HEK293 (cell line): ENCODE measurements at regions not wholly inside any gene's neighbourhood (a gene's known extent, or its start where the extent isn't known, plus 50 kb on each side); places are given as distances from the start of the nearest gene placed in this dataset.

Experiments
- CTCF ChIA-PET: fragments of 350-600 bp; formaldehyde crosslinking; extraction: SDS; loops from one replicate; lab custom pipeline; 2021; ENCODE audit warnings: antibody characterized with exemption; lab: Yijun Ruan, JAX
- POLR2A ChIA-PET: fragments of 300-600 bp; formaldehyde crosslinking; extraction: SDS; loops from one replicate; lab custom pipeline; 2020; ENCODE audit warnings: antibody characterized with exemption, inconsistent platforms; lab: Yijun Ruan, JAX
- H3K27ac ChIP-seq: fragments of 200-500 bp; sonication (Bioruptor generic); 2 replicates; pipeline ENCODE4 v1.5.1; 2014; ENCODE audit warnings: low read depth, low read length, control low read depth, inconsistent platforms; ENCODE audit errors: extremely low read depth
- H3K36me3 ChIP-seq, 2 experiments: fragments of 200-500 bp in 1 of 2; sonication (Bioruptor generic) in 1 of 2; 1 replicate in 1 of 2; 2 replicates in 1 of 2; pipeline ENCODE4 v1.5.1; 2014 to 2017; ENCODE audit warnings: inconsistent platforms in 2 of 2, low read length in 2 of 2; ENCODE audit not compliant: control insufficient read depth in 2 of 2, insufficient read depth in 1 of 2
- H3K4me1 ChIP-seq: fragments of 200-500 bp; sonication (Bioruptor generic); 2 replicates; pipeline ENCODE4 v1.5.1; 2014; ENCODE audit warnings: mild to moderate bottlenecking, low read length, inconsistent platforms; ENCODE audit not compliant: control insufficient read depth, insufficient read depth
- H3K4me3 ChIP-seq: 2 replicates; pipeline ENCODE4 v1.5.1; 2011; ENCODE audit warnings: low read depth, mild to moderate bottlenecking, control low read depth, low read length, moderate library complexity
- H3K9me3 ChIP-seq: fragments of 200-500 bp; sonication (Bioruptor generic); 2 replicates; pipeline ENCODE4 v1.5.1; 2014; ENCODE audit warnings: low read depth, low read length, inconsistent platforms; ENCODE audit not compliant: control insufficient read depth, insufficient read depth
- OSR2 ChIP-seq: fragments of 450-650 bp; formaldehyde crosslinking; IDR thresholded peaks from 2 replicates; pipeline ENCODE4 v1.5.1; 2016; ENCODE audit warnings: missing biosample characterization, missing genetic modification characterization
- RBAK ChIP-seq: fragments of 450-650 bp; formaldehyde crosslinking; IDR thresholded peaks from 2 replicates; pipeline ENCODE4 v1.5.1; 2016; ENCODE audit warnings: missing biosample characterization, missing genetic modification characterization
- ZBTB17 ChIP-seq: fragments of 450-650 bp; formaldehyde crosslinking; IDR thresholded peaks from 2 replicates; pipeline ENCODE4 v1.5.1; 2016; ENCODE audit warnings: missing biosample characterization, missing genetic modification characterization
- ZBTB20 ChIP-seq: fragments of 450-650 bp; formaldehyde crosslinking; IDR thresholded peaks from 2 replicates; pipeline ENCODE4 v1.5.1; 2016; ENCODE audit warnings: missing biosample characterization, missing genetic modification characterization
- ZFHX2 ChIP-seq: fragments of 450-650 bp; formaldehyde crosslinking; conservative IDR thresholded peaks from 2 replicates; pipeline ENCODE4 v1.5.1; 2016; ENCODE audit warnings: missing biosample characterization, missing genetic modification characterization
- ZFP3 ChIP-seq: fragments of 450-650 bp; formaldehyde crosslinking; IDR thresholded peaks from 2 replicates; pipeline ENCODE4 v1.5.1; 2016; ENCODE audit warnings: low read depth, missing biosample characterization, missing genetic modification characterization
- ZFP69B ChIP-seq: fragments of 450-650 bp; formaldehyde crosslinking; IDR thresholded peaks from 2 replicates; pipeline ENCODE4 v1.5.1; 2016; ENCODE audit warnings: missing biosample characterization, missing genetic modification characterization
- ZIC2 ChIP-seq: fragments of 450-650 bp; formaldehyde crosslinking; IDR thresholded peaks from 2 replicates; pipeline ENCODE4 v1.5.1; 2016; ENCODE audit warnings: missing biosample characterization, missing genetic modification characterization
- ZNF302 ChIP-seq: fragments of 450-650 bp; formaldehyde crosslinking; IDR thresholded peaks from 2 replicates; pipeline ENCODE4 v1.5.1; 2016; ENCODE audit warnings: missing biosample characterization, missing genetic modification characterization, low read depth
- ZNF366 ChIP-seq: fragments of 450-650 bp; formaldehyde crosslinking; conservative IDR thresholded peaks from 2 replicates; pipeline ENCODE4 v1.5.1; 2016; ENCODE audit warnings: missing biosample characterization, missing genetic modification characterization
- ZNF394 ChIP-seq: fragments of 450-650 bp; formaldehyde crosslinking; IDR thresholded peaks from 2 replicates; pipeline ENCODE4 v1.5.1; 2016; ENCODE audit warnings: missing biosample characterization, missing genetic modification characterization, mild to moderate bottlenecking, moderate library complexity, borderline replicate concordance
- ZNF514 ChIP-seq: fragments of 450-650 bp; formaldehyde crosslinking; IDR thresholded peaks from 2 replicates; pipeline ENCODE4 v1.5.1; 2016; ENCODE audit warnings: missing biosample characterization, missing genetic modification characterization
- ZNF521 ChIP-seq: fragments of 450-650 bp; formaldehyde crosslinking; IDR thresholded peaks from 2 replicates; pipeline ENCODE4 v1.5.1; 2017; ENCODE audit warnings: missing biosample characterization, mild to moderate bottlenecking, missing genetic modification characterization
- ZNF548 ChIP-seq: fragments of 450-650 bp; formaldehyde crosslinking; IDR thresholded peaks from 2 replicates; pipeline ENCODE4 v1.5.1; 2016; ENCODE audit warnings: missing biosample characterization, missing genetic modification characterization
- ZNF558 ChIP-seq: fragments of 450-650 bp; formaldehyde crosslinking; IDR thresholded peaks from 2 replicates; pipeline ENCODE4 v1.5.1; 2016; ENCODE audit warnings: missing biosample characterization, missing genetic modification characterization
- ZNF600 ChIP-seq: fragments of 450-650 bp; formaldehyde crosslinking; IDR thresholded peaks from 2 replicates; pipeline ENCODE4 v1.5.1; 2016; ENCODE audit warnings: missing biosample characterization, missing genetic modification characterization
- ZNF660 ChIP-seq: fragments of 450-650 bp; IDR thresholded peaks from 2 replicates; pipeline ENCODE4 v1.5.1; 2018; ENCODE audit warnings: missing biosample characterization, mild to moderate bottlenecking, missing genetic modification characterization
- TF ChIP-seq, protein P1 (sequence below): fragments of 450-650 bp; formaldehyde crosslinking; IDR thresholded peaks from 2 replicates; pipeline ENCODE4 v1.5.1; 2016; ENCODE audit warnings: missing biosample characterization, missing genetic modification characterization
- TF ChIP-seq, protein P2 (sequence below): fragments of 450-650 bp; formaldehyde crosslinking; IDR thresholded peaks from 2 replicates; pipeline ENCODE4 v1.5.1; 2016; ENCODE audit warnings: missing biosample characterization, missing genetic modification characterization
- TF ChIP-seq, protein P3 (sequence below): fragments of 450-650 bp; formaldehyde crosslinking; IDR thresholded peaks from 2 replicates; pipeline ENCODE4 v1.5.1; 2016; ENCODE audit warnings: missing biosample characterization, missing genetic modification characterization

DNA sequence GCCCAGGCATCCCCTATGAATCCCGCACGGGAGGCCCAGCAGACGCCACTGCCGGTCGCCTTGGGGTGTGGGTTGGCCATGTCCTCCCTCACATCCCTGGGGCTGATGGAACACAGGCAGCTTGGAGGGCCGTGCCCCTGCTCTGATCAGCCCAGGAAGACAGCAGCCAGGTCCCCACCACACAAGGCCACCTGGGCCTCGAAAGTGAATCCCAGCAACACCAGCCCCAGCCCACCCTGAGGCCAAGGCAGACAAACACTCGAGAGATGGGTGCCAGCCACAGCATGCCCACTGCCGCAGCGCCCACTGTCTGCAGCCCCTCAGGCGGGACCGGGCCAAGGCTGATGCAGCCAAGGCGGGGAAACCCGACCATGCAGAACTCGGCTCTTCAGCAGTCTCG is 85.5 kb downstream of the HMX1 start (continued):
- no peak for TF ChIP-seq ZNF366 (tag by site-specific recombination)
- TF ChIP-seq, protein P1, sequence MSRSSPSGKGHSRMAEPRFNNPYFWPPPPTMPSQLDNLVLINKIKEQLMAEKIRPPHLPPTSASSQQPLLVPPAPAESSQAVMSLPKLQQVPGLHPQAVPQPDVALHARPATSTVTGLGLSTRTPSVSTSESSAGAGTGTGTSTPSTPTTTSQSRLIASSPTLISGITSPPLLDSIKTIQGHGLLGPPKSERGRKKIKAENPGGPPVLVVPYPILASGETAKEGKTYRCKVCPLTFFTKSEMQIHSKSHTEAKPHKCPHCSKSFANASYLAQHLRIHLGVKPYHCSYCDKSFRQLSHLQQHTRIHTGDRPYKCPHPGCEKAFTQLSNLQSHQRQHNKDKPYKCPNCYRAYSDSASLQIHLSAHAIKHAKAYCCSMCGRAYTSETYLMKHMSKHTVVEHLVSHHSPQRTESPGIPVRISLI (tag by site-specific recombination): no peak
- TF ChIP-seq, protein P2, sequence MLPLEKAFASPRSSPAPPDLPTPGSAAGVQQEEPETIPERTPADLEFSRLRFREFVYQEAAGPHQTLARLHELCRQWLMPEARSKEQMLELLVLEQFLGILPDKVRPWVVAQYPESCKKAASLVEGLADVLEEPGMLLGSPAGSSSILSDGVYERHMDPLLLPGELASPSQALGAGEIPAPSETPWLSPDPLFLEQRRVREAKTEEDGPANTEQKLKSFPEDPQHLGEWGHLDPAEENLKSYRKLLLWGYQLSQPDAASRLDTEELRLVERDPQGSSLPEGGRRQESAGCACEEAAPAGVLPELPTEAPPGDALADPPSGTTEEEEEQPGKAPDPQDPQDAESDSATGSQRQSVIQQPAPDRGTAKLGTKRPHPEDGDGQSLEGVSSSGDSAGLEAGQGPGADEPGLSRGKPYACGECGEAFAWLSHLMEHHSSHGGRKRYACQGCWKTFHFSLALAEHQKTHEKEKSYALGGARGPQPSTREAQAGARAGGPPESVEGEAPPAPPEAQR: no peak
- no peak for TF ChIP-seq OSR2
- no peak for TF ChIP-seq ZNF660 (tag by site-specific recombination)

DNA sequence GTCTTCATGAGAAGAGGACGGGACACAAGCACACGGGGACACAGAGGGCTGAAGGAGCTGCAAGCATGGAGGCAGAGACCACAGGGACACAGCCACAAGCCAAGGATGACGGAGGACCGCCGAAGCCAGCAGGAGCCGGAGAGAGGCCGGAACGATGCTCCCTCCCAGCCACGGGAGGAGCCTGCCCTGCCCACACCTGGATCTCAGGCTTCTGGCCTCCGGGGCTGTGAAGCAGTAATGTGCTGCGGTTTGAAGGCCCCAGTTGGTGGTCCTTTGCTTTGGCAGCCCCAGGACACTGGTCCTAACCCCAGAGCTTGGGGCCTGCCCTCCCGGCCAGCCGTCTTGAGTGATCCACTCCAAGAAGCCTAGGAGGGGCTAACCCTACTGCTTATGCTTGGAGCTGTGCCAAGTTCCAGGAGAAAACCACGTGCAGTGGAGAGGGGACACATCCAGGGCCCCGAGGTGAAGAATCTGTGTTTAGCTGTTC is 85.9 kb downstream of the HMX1 start:
- POLR2A ChIA-PET: no interaction called here
- TF ChIP-seq ZBTB20 (tag by site-specific recombination) (0 out of 2 replicates have a peak, but pooled peaks have one; percentile 28), ZNF600 (tag by site-specific recombination) (0 out of 2 replicates have a peak, but pooled peaks have one; percentile 19), RBAK (no peak)
- no peaks in the 10 kb centered on the region for H3K36me3 ChIP-seq

DNA sequence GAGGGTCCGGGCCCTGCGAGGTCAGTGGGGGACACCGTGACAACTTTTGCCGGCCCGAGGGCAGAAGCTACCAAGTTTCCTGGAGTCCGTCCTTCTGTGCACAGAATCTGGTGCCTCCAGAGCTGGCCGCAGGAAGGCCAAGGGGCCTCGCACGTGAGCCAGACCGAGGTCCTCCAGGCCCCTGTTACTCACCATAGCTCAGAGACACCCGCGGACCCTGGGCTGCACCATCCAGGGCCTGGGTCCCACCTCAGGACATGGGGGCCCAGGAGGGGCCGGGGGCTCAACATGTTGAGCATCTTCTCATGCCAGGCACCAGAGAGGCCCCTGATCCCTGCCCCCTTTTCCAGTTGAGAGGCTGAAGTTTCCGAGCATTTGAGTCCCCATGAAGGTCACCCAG is 87.9 kb downstream of the HMX1 start:
- TF ChIP-seq ZNF302 (tag by site-specific recombination): no peak
- no peak for TF ChIP-seq ZFP3 (tag by site-specific recombination)
- Histone ChIP-seq H3K9me3 (no peaks in the 10 kb centered on the region), H3K4me1 (no peaks in the 10 kb centered on the region; the same call in 1 of the 2 replicates), H3K36me3 (no peaks in the 10 kb centered on the region), H3K27ac (no peak overlapping the region), H3K4me3 (no peak overlapping the region)
- ChIA-PET POLR2A (no interaction called here), CTCF (no interaction called here)

More for the DNA sequence above, 85.9 kb downstream of the HMX1 start:
- H3K9me3 ChIP-seq: no peaks in the 10 kb centered on the region
- no peak overlapping the region for H3K27ac ChIP-seq
- CTCF ChIA-PET: no interaction called here
- no peak overlapping the region for H3K4me3 ChIP-seq
- no peaks in the 10 kb centered on the region for H3K4me1 ChIP-seq

DNA sequence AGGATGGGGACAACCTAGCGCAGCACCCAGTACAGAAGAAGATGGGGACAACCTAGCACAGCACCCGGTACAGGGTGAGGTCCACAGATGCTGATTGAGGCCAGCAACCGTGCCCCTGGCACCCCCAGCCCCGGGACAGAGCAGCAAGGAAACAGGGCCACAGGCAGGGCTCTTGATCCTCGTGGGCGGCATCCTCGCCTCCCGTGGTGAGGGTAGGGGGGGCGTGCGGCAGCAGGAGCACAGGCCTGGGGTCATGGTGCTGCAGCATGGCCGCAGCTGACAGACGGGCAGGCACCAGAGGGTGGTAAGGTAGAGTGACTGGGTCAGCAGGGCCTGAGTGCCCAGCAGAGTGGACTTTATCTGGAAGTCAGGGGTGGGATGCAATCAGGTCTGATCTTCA is 89.5 kb downstream of the HMX1 start:
- CTCF ChIA-PET: interaction anchor here (0.6 kb wide), 1 partner anchor 136 kb away, joined by 4 read pairs; no protein-coding TSS in a partner anchor
- POLR2A ChIA-PET: no interaction called here

DNA sequence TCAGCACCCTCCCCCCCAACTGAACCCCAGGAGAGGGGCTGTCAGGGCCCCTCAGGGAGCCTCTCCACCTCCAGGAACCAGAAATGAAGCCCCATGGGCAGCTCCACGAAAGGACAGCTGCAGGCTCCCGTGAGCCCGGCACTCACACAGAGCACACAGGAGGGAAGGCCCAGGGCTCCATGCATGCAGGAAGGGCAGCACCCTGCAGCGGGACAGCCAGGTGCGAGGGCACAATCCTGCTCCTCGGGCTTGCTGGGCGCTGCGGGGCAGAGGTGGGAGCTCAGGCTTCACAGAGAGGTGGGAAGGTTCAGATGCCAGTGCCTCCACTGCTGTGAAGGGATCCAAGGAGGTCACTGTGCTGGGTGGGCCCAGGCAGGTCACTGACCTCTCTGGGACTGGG is 90.0 kb downstream of the HMX1 start:
- POLR2A ChIA-PET: no interaction called here
- no peak overlapping the region for H3K27ac ChIP-seq
- CTCF ChIA-PET: no interaction called here
- TF ChIP-seq ZIC2 (0 out of 2 replicates have a peak, but pooled peaks have one; percentile 18), ZNF558 (tag by site-specific recombination) (no peak), ZNF548 (tag by site-specific recombination) (no peak), ZBTB17 (tag by site-specific recombination) (no peak), ZFP69B (tag by site-specific recombination) (no peak), ZNF514 (tag by site-specific recombination) (no peak)
- TF ChIP-seq, all 188 proteins: peak for 1
- Histone ChIP-seq H3K9me3 (no peaks in the 10 kb centered on the region), H3K36me3 (no peaks in the 10 kb centered on the region), H3K4me3 (no peak overlapping the region), H3K4me1 (no peaks in the 10 kb centered on the region; the same call in 1 of the 2 replicates)

More for the DNA sequence above, 89.5 kb downstream of the HMX1 start:
- Histone ChIP-seq H3K4me1 (no peaks in the 10 kb centered on the region; the same call in 1 of the 2 replicates), H3K27ac (no peak overlapping the region), H3K36me3 (no peaks in the 10 kb centered on the region), H3K4me3 (no peak overlapping the region), H3K9me3 (no peaks in the 10 kb centered on the region)
- TF ChIP-seq ZNF521 (tag by site-specific recombination) (no peak), ZFHX2 (tag by site-specific recombination) (0 out of 2 replicates have a peak, but pooled peaks have one; percentile 8), ZNF394 (tag by site-specific recombination) (no peak)
- TF ChIP-seq, protein P3, sequence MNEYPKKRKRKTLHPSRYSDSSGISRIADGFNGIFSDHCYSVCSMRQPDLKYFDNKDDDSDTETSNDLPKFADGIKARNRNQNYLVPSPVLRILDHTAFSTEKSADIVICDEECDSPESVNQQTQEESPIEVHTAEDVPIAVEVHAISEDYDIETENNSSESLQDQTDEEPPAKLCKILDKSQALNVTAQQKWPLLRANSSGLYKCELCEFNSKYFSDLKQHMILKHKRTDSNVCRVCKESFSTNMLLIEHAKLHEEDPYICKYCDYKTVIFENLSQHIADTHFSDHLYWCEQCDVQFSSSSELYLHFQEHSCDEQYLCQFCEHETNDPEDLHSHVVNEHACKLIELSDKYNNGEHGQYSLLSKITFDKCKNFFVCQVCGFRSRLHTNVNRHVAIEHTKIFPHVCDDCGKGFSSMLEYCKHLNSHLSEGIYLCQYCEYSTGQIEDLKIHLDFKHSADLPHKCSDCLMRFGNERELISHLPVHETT (tag by site-specific recombination): no peak
